HepG2 (cell line): ENCODE measurements at regions not wholly inside any gene's neighbourhood (a gene's known extent, or its start where the extent isn't known, plus 50 kb on each side); places are given as distances from the start of the nearest gene placed in this dataset.
"Not testable (repeated sequence)": the region's sequence is repeated elsewhere in the genome, so short reads cannot be mapped to it uniquely, and the experiment has no call there.

Source experiments
- ATAC-seq: fragments of 200-7000 bp; cut with Tn5 transposase; 3 replicates; pipeline ENCODE4 v1.9.1; 2020; ENCODE audit warnings: mild to moderate bottlenecking, moderate library complexity
- BruUV-seq: library from RNA; stranded (reverse); fragments of 400-500 nt; replicated peaks from 2 replicates; lab custom pipeline; 2021; lab: Mats Ljungman, UMichigan
- CTCF ChIA-PET: fragments of 300-600 bp; formaldehyde crosslinking; extraction: SDS; loops from one replicate; lab custom pipeline; 2021; ENCODE audit warnings: low total read pairs, inconsistent platforms, low intra/inter-chr PET ratio; lab: Yijun Ruan, JAX
- POLR2A ChIA-PET: fragments of 350-600 bp; sonication (Branson Sonifier 250); formaldehyde crosslinking; loops from one replicate; lab custom pipeline; 2020; ENCODE audit warnings: antibody characterized with exemption, inconsistent platforms; lab: Yijun Ruan, JAX
- DNase-seq: peaks from one replicate; pipeline ENCODE4 v3.0.0-alpha.2; 2015; ENCODE audit warnings: low spot score
- FAIRE-seq: peaks from 3 replicates; lab custom pipeline; 2011; peaks lifted over from hg19 to GRCh38; lab: Jason Lieb, UNC
- H2AFZ ChIP-seq: one replicate; pipeline ENCODE4 v1.6.1; 2011; ENCODE audit warnings: low read length, inconsistent platforms
- H3K27ac ChIP-seq: fragments of 300-600 bp; 3 replicates; pipeline ENCODE4 v1.8.0; 2011; ENCODE audit warnings: mixed run types, mild to moderate bottlenecking, mixed read lengths, low read length, inconsistent platforms; ENCODE audit not compliant: insufficient read depth; ENCODE audit errors: extremely low read length
- H3K27me3 ChIP-seq, 2 experiments: fragments of 200-600 bp in 1 of 2; 2 replicates in 1 of 2; 3 replicates in 1 of 2; pipeline versions ENCODE4 v1.6.0 to v1.8.0; 2011; ENCODE audit warnings: low read length in 2 of 2, mild to moderate bottlenecking in 2 of 2, moderate library complexity in 2 of 2, inconsistent platforms in 1 of 2; ENCODE audit not compliant: insufficient read depth in 2 of 2, control insufficient read depth in 1 of 2
- H3K36me3 ChIP-seq, 2 experiments: fragments of 200-600 bp in 1 of 2; replicated peaks in 1 of 2; 2 replicates in 1 of 2; 3 replicates in 1 of 2; pipeline versions ENCODE4 v1.5.1 to v1.8.0; 2011; ENCODE audit warnings: low read length in 2 of 2, inconsistent platforms in 1 of 2; ENCODE audit not compliant: insufficient read depth in 2 of 2, control insufficient read depth in 1 of 2
- H3K4me1 ChIP-seq: 2 replicates; pipeline ENCODE4 v1.5.1; 2012; ENCODE audit warnings: low read length, inconsistent platforms; ENCODE audit not compliant: insufficient read depth
- H3K4me2 ChIP-seq: 2 replicates; pipeline ENCODE4 v1.6.0; 2011; ENCODE audit warnings: low read depth, low read length, inconsistent platforms
- H3K4me3 ChIP-seq, 3 experiments: fragments of 200-600 bp in 1 of 3; sonication (generic), shearing (Covaris generic) in 1 of 3; replicated peaks in 1 of 3; 2 replicates each; pipeline ENCODE4 v1.5.1; 2011 to 2016; ENCODE audit warnings: low read length in 3 of 3, inconsistent platforms in 2 of 3, low read depth in 2 of 3, mild to moderate bottlenecking in 2 of 3, control low read depth in 1 of 3, mixed read lengths in 1 of 3; ENCODE audit not compliant: insufficient read depth in 1 of 3
- H3K79me2 ChIP-seq: one replicate; pipeline ENCODE4 v1.6.1; 2011; ENCODE audit warnings: low read length, inconsistent platforms; ENCODE audit not compliant: insufficient read depth
- H3K9ac ChIP-seq: 2 replicates; pipeline ENCODE4 v1.6.0; 2011; ENCODE audit warnings: mild to moderate bottlenecking, low read depth, low read length, inconsistent platforms; ENCODE audit not compliant: insufficient read depth
- H3K9me3 ChIP-seq: 2 replicates; pipeline ENCODE4 v1.5.1; 2012; ENCODE audit warnings: mild to moderate bottlenecking, low read length
- H4K20me1 ChIP-seq: 2 replicates; pipeline ENCODE4 v1.6.0; 2011; ENCODE audit warnings: inconsistent platforms, mild to moderate bottlenecking, low read length, moderate library complexity; ENCODE audit not compliant: insufficient read depth
- DR1 ChIP-seq: sonication (generic); formaldehyde crosslinking; IDR thresholded peaks from 2 replicates; pipeline ENCODE4 v1.8.0; 2021; ENCODE audit warnings: mild to moderate bottlenecking, missing genetic modification reagents, inconsistent platforms
- ETV6 ChIP-seq: sonication (generic); formaldehyde crosslinking; conservative IDR thresholded peaks from 2 replicates; pipeline ENCODE4 v1.4.0; 2020; ENCODE audit warnings: missing genetic modification reagents
- RBM22 ChIP-seq: fragments of 200-400 bp; formaldehyde crosslinking; optimal IDR thresholded peaks from 2 replicates; pipeline ENCODE3; 2017; ENCODE audit warnings: mild to moderate bottlenecking, low read length, moderate library complexity
- SUZ12 ChIP-seq: fragments of 150-350 bp; IDR thresholded peaks from 2 replicates; pipeline ENCODE4 v1.6.1; 2014; ENCODE audit warnings: low read depth, low read length
- ZNF225 ChIP-seq: sonication (generic); formaldehyde crosslinking; IDR thresholded peaks from 2 replicates; pipeline ENCODE4 v1.4.0; 2020; ENCODE audit warnings: mild to moderate bottlenecking, missing genetic modification reagents
- ZNF260 ChIP-seq: sonication (generic); formaldehyde crosslinking; IDR thresholded peaks from 2 replicates; pipeline ENCODE4 v1.4.0; 2020; ENCODE audit warnings: missing genetic modification reagents, low read depth, mild to moderate bottlenecking, borderline replicate concordance
- WGBS: methylation state at CpG from one replicate; pipeline ENCODE4 v1.1.6; 2017; ENCODE audit warnings: low lambda C conversion rate; 5-methylcytosine and 5-hydroxymethylcytosine counted together
- in situ Hi-C: cut with HindIII; loops from 2 replicates; pipeline ENCODE4 v1.10.0; 2017; ENCODE audit warnings: low pct_unique_long_range_greater_than_20kb; ENCODE audit not compliant: extremely low pct_ligation_motif_present
- intact Hi-C: fragments of 100-400 bp; cut with micrococcal nuclease; formaldehyde crosslinking; loops from one replicate; pipeline ENCODE4 v1.10.0; 2022; ENCODE audit not compliant: unreplicated experiment

GRCh38 chr1:78310261-78310660, 180.5 kb upstream of the PTGFR start:
- H2AFZ ChIP-seq, POLR2A ChIA-PET, in situ Hi-C loops, ATAC-seq, H3K79me2 ChIP-seq, FAIRE-seq, H3K9me3 ChIP-seq, H3K9ac ChIP-seq, intact Hi-C loops, H3K27me3 ChIP-seq, DNase-seq, CTCF ChIA-PET, BruUV-seq, H3K4me1 ChIP-seq, H3K4me3 ChIP-seq, H4K20me1 ChIP-seq, H3K27ac ChIP-seq, H3K36me3 ChIP-seq, H3K4me2 ChIP-seq: not testable (repeated sequence)
- 11% methylated on average over 5 of the region's 11 CpGs for WGBS

- in situ Hi-C loops = no loop called here
- BruUV-seq = no TSS peak
- WGBS = 0% methylated on average over 2 of the region's 2 CpGs
These were observed 172.8 kb upstream of the PTGFR start for GRCh38 chr1:78318011-78318410.

GRCh38 chr1:78319603-78320002, 171.2 kb upstream of the PTGFR start:
- WGBS = 0% methylated on average over 2 of the region's 2 CpGs
- in situ Hi-C loops = no loop called here
- no peak for ATAC-seq
- Histone ChIP-seq H3K27ac (no peak overlapping the region), H3K9ac (no peak overlapping the region), H3K4me2 (no peak overlapping the region), H3K4me1 (no peaks in the 10 kb centered on the region), H3K36me3 (no peaks in the 10 kb centered on the region), H3K4me3 (no peak overlapping the region), H2AFZ (no peak overlapping the region), H4K20me1 (no peaks in the 10 kb centered on the region), H3K27me3 (no peaks in the 10 kb centered on the region), H3K9me3 (no peaks in the 10 kb centered on the region), H3K79me2 (no peaks in the 10 kb centered on the region)
- FAIRE-seq = no peak
- no TSS peak for BruUV-seq
- DNase-seq = no peak
- CTCF ChIA-PET = no interaction called here
- POLR2A ChIA-PET = no interaction called here
- intact Hi-C loops = no loop called here
- TF ChIP-seq DR1 (CRISPR knock-in tag) (no peak), ZNF260 (CRISPR knock-in tag) (no peak), SUZ12 (no peak), ZNF225 (no peak), RBM22 (no peak)

More at GRCh38 chr1:78318011-78318410, 172.8 kb upstream of the PTGFR start:
- Histone ChIP-seq H3K4me2 (no peak overlapping the region), H3K27me3 (no peaks in the 10 kb centered on the region), H2AFZ (no peak overlapping the region), H3K9me3 (no peaks in the 10 kb centered on the region), H3K9ac (no peak overlapping the region), H3K36me3 (no peaks in the 10 kb centered on the region), H4K20me1 (no peaks in the 10 kb centered on the region), H3K4me3 (no peak overlapping the region), H3K4me1 (no peaks in the 10 kb centered on the region)
- no peak for FAIRE-seq
- ATAC-seq = no peak
- no peak for TF ChIP-seq ETV6 (CRISPR knock-in tag)
- TF ChIP-seq, all 625 proteins: peak for 0
- Histone ChIP-seq H3K27ac (no peak overlapping the region), H3K79me2 (no peaks in the 10 kb centered on the region)
- ChIA-PET CTCF (no interaction called here), POLR2A (no interaction called here)
- intact Hi-C loops = no loop called here
- no peak for DNase-seq
